GM04504 (cell line): ENCODE measurements at regions not wholly inside any gene's neighbourhood (a gene's known extent, or its start where the extent isn't known, plus 50 kb on each side); places are given as distances from the start of the nearest gene placed in this dataset.
A peak's percentile ranks its signal among the peaks of the same experiment; 100 is the strongest.
"Not testable (repeated sequence)": the region's sequence is repeated elsewhere in the genome, so short reads cannot be mapped to it uniquely, and the experiment has no call there.

Experiments
- DNase-seq: peaks from one replicate; pipeline ENCODE4 v3.0.0-alpha.2; 2012; ENCODE audit warnings: low read depth

- peak; percentile 21 for DNase-seq
Measured at GRCh38 chrX:9271789-9272525, 192.9 kb upstream of the TBL1X start.

GRCh38 chrX:9273744-9274143 lies 191.1 kb upstream of the TBL1X start:
- DNase-seq = no peak

- no peak for DNase-seq
Measured at GRCh38 chrX:9278475-9279233, 186.2 kb upstream of the TBL1X start.

- DNase-seq = no peak
Measured at GRCh38 chrX:9279234-9279544, 185.7 kb upstream of the TBL1X start.

GRCh38 chrX:9280831-9281230 lies 184.0 kb upstream of the TBL1X start:
- DNase-seq = no peak

- no peak for DNase-seq
Measured at GRCh38 chrX:9282325-9282724, 182.5 kb upstream of the TBL1X start.

GRCh38 chrX:9285342-9285771 lies 179.5 kb upstream of the TBL1X start:
- no peak for DNase-seq

GRCh38 chrX:9286234-9286633 lies 178.6 kb upstream of the TBL1X start:
- no peak for DNase-seq

GRCh38 chrX:9291629-9292028 lies 173.2 kb upstream of the TBL1X start:
- DNase-seq = no peak

- DNase-seq = no peak
Measured at GRCh38 chrX:9293051-9293496, 171.8 kb upstream of the TBL1X start.

GRCh38 chrX:9293903-9294302 lies 171.0 kb upstream of the TBL1X start:
- DNase-seq = no peak

GRCh38 chrX:9295551-9295950 lies 169.3 kb upstream of the TBL1X start:
- DNase-seq = no peak

GRCh38 chrX:9298221-9298620 lies 166.6 kb upstream of the TBL1X start:
- DNase-seq = no peak

GRCh38 chrX:9299681-9300080 lies 165.2 kb upstream of the TBL1X start:
- DNase-seq = not testable (repeated sequence)

- no peak for DNase-seq
Measured at GRCh38 chrX:9301836-9302235, 163.0 kb upstream of the TBL1X start.

GRCh38 chrX:9302381-9302780 lies 162.5 kb upstream of the TBL1X start:
- DNase-seq = no peak

GRCh38 chrX:9308426-9308825 lies 156.4 kb upstream of the TBL1X start:
- DNase-seq = no peak

- peak; percentile 34 for DNase-seq
Measured at GRCh38 chrX:9310616-9311015, 154.2 kb upstream of the TBL1X start.

- no peak for DNase-seq
Measured at GRCh38 chrX:9311421-9312160, 153.3 kb upstream of the TBL1X start.

GRCh38 chrX:9312922-9313867 lies 151.7 kb upstream of the TBL1X start:
- no peak for DNase-seq

GRCh38 chrX:9315086-9315485 lies 149.8 kb upstream of the TBL1X start:
- DNase-seq = peak; percentile 18

- DNase-seq = no peak
Measured at GRCh38 chrX:9316096-9316495, 148.8 kb upstream of the TBL1X start.
